ENCODE measurements at regions not wholly inside any gene's neighbourhood (a gene's known extent, or its start where the extent isn't known, plus 50 kb on each side); places are given as distances from the start of the nearest gene placed in this dataset.

- H3K27me3 Mint-ChIP-seq, result no peaks in the 10 kb centered on the region
- ChIA-PET CTCF (no interaction called here), POLR2A (no interaction called here)
- no peak overlapping the region for H3K27ac Mint-ChIP-seq
- no peaks in the 10 kb centered on the region for H3K9me3 Mint-ChIP-seq (ENCODE audit: insufficient read depth)
- no peaks in the 10 kb centered on the region for H3K4me1 ChIP-seq (ENCODE audit: control insufficient read depth in 2 of 2, insufficient read depth in 2 of 2, low read length in 2 of 2)
- no peak overlapping the region for H3K9ac ChIP-seq (ENCODE audit: low read length)
- H3K27ac ChIP-seq (ENCODE audit: low read length in 2 of 2), result no peak overlapping the region
- WGBS (ENCODE audit: insufficient coverage), result 89% methylated on average over 3 of the region's 4 CpGs
- no peak overlapping the region for H3K4me3 ChIP-seq (ENCODE audit: control extremely low read depth in 1 of 5, extremely low read depth in 1 of 5, insufficient read depth in 1 of 5, low read depth in 2 of 5, low read length in 4 of 5)
- H3K36me3 ChIP-seq (replicated peaks in 1 of 2; ENCODE audit: control extremely low read depth in 1 of 2, control insufficient read depth in 1 of 2, extremely low read depth in 1 of 2, insufficient read depth in 2 of 2, low read length in 1 of 2), result no peaks in the 10 kb centered on the region
- H3K4me1 Mint-ChIP-seq, result no peaks in the 10 kb centered on the region
- no peak overlapping the region for H3K4me3 Mint-ChIP-seq
- no peaks in the 10 kb centered on the region for H3K79me2 ChIP-seq (ENCODE audit: control insufficient read depth, insufficient read depth, low read length)
- no peaks in the 10 kb centered on the region for H4K20me1 ChIP-seq (ENCODE audit: control insufficient read depth, insufficient read depth, low read length, poor library complexity, severe bottlenecking)
- H3K9me3 ChIP-seq (ENCODE audit: control extremely low read depth in 1 of 3, control insufficient read depth in 2 of 3, insufficient read depth in 1 of 3, low read length in 2 of 3), result no peaks in the 10 kb centered on the region
- DNase-seq (no peak), ATAC-seq (ENCODE audit: low read depth) (no peak)
- no peak overlapping the region for H3K4me2 ChIP-seq (replicated peaks; ENCODE audit: low read depth, low read length, poor library complexity, severe bottlenecking)
- intact Hi-C loops (cut with micrococcal nuclease), result no loop called here
- H3K27me3 ChIP-seq (replicated peaks in 1 of 4; ENCODE audit: control extremely low read depth in 1 of 4, control insufficient read depth in 3 of 4, insufficient read depth in 4 of 4, low read length in 3 of 4), result no peaks in the 10 kb centered on the region
- no peak for TF ChIP-seq EZH2 (IDR thresholded peaks at IDR 0.05; ENCODE audit: borderline replicate concordance, insufficient read depth, low read depth, low read length, poor library complexity, severe bottlenecking)
- TF ChIP-seq, protein P1, sequence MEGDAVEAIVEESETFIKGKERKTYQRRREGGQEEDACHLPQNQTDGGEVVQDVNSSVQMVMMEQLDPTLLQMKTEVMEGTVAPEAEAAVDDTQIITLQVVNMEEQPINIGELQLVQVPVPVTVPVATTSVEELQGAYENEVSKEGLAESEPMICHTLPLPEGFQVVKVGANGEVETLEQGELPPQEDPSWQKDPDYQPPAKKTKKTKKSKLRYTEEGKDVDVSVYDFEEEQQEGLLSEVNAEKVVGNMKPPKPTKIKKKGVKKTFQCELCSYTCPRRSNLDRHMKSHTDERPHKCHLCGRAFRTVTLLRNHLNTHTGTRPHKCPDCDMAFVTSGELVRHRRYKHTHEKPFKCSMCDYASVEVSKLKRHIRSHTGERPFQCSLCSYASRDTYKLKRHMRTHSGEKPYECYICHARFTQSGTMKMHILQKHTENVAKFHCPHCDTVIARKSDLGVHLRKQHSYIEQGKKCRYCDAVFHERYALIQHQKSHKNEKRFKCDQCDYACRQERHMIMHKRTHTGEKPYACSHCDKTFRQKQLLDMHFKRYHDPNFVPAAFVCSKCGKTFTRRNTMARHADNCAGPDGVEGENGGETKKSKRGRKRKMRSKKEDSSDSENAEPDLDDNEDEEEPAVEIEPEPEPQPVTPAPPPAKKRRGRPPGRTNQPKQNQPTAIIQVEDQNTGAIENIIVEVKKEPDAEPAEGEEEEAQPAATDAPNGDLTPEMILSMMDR (IDR thresholded peaks at IDR 0.05), result no peak
- no peak overlapping the region for H2AFZ ChIP-seq (ENCODE audit: insufficient read depth, low read depth, low read length, poor library complexity, severe bottlenecking)
Observed at GRCh38 chr14:34356264-34356654, 105.8 kb downstream of the SPTSSA start.

GRCh38 chr14:34355584-34356263 is 106.3 kb downstream of the SPTSSA start:
- Histone ChIP-seq H3K36me3 (replicated peaks in 1 of 2; ENCODE audit: control extremely low read depth in 1 of 2, control insufficient read depth in 1 of 2, extremely low read depth in 1 of 2, insufficient read depth in 2 of 2, low read length in 1 of 2) (no peaks in the 10 kb centered on the region), H2AFZ (ENCODE audit: insufficient read depth, low read depth, low read length, poor library complexity, severe bottlenecking) (no peak overlapping the region), H3K27me3 (replicated peaks in 1 of 4; ENCODE audit: control extremely low read depth in 1 of 4, control insufficient read depth in 3 of 4, insufficient read depth in 4 of 4, low read length in 3 of 4) (no peaks in the 10 kb centered on the region), H3K4me3 (ENCODE audit: control extremely low read depth in 1 of 5, extremely low read depth in 1 of 5, insufficient read depth in 1 of 5, low read depth in 2 of 5, low read length in 4 of 5) (no peak overlapping the region), H3K9ac (ENCODE audit: low read length) (no peak overlapping the region), H3K4me2 (replicated peaks; ENCODE audit: low read depth, low read length, poor library complexity, severe bottlenecking) (no peak overlapping the region), H3K79me2 (ENCODE audit: control insufficient read depth, insufficient read depth, low read length) (no peaks in the 10 kb centered on the region), H3K27ac (ENCODE audit: low read length in 2 of 2) (no peak overlapping the region), H4K20me1 (ENCODE audit: control insufficient read depth, insufficient read depth, low read length, poor library complexity, severe bottlenecking) (no peaks in the 10 kb centered on the region), H3K9me3 (ENCODE audit: control extremely low read depth in 1 of 3, control insufficient read depth in 2 of 3, insufficient read depth in 1 of 3, low read length in 2 of 3) (no peaks in the 10 kb centered on the region), H3K4me1 (ENCODE audit: control insufficient read depth in 2 of 2, insufficient read depth in 2 of 2, low read length in 2 of 2) (no peaks in the 10 kb centered on the region)
- DNase-seq (no peak), ATAC-seq (ENCODE audit: low read depth) (no peak)
- Mint-ChIP-seq H3K4me3 (no peak overlapping the region), H3K9me3 (ENCODE audit: insufficient read depth) (no peaks in the 10 kb centered on the region), H3K27ac (no peak overlapping the region), H3K4me1 (no peaks in the 10 kb centered on the region), H3K27me3 (no peaks in the 10 kb centered on the region)
- ChIA-PET CTCF (no interaction called here), POLR2A (no interaction called here)
- 93% methylated on average over 2 of the region's 2 CpGs for WGBS (ENCODE audit: insufficient coverage)
- intact Hi-C loops (cut with micrococcal nuclease), result no loop called here
- no peak for TF ChIP-seq EZH2 (IDR thresholded peaks at IDR 0.05; ENCODE audit: borderline replicate concordance, insufficient read depth, low read depth, low read length, poor library complexity, severe bottlenecking)
- TF ChIP-seq, protein P1 (IDR thresholded peaks at IDR 0.05), result no peak
